SH-SY5Y (cell line): ENCODE measurements at regions not wholly inside any gene's neighbourhood (a gene's known extent, or its start where the extent isn't known, plus 50 kb on each side); places are given as distances from the start of the nearest gene placed in this dataset.

Source experiments
- GATA2 ChIP-seq: IDR thresholded peaks from 2 replicates; pipeline ENCODE4 v1.6.1; 2011; ENCODE audit warnings: mild to moderate bottlenecking, low read depth, low read length
- GATA3 ChIP-seq: IDR thresholded peaks from 2 replicates; pipeline ENCODE4 v1.6.1; 2011; ENCODE audit warnings: low read depth, mild to moderate bottlenecking, low read length, moderate library complexity

GRCh38 chr18:40249390-40250080 is 1705.5 kb upstream of the PIK3C3 start:
- TF ChIP-seq GATA2 (no peak), GATA3 (no peak)

GRCh38 chr18:40243607-40244006 is 1711.4 kb upstream of the PIK3C3 start:
- TF ChIP-seq GATA3: no peak
- TF ChIP-seq GATA2: no peak

GRCh38 chr18:40235836-40236235 is 1719.2 kb upstream of the PIK3C3 start:
- no peak for TF ChIP-seq GATA2
- no peak for TF ChIP-seq GATA3

- TF ChIP-seq GATA2: no peak
- no peak for TF ChIP-seq GATA3
These were observed 1719.7 kb upstream of the PIK3C3 start for GRCh38 chr18:40235323-40235722.

- TF ChIP-seq GATA2 (no peak), GATA3 (no peak)
These were observed 1721.0 kb upstream of the PIK3C3 start for GRCh38 chr18:40233931-40234616.

GRCh38 chr18:40222776-40223175 is 1732.3 kb upstream of the PIK3C3 start:
- TF ChIP-seq GATA2 (no peak), GATA3 (no peak)

GRCh38 chr18:40216856-40217255 is 1738.2 kb upstream of the PIK3C3 start:
- TF ChIP-seq GATA2: no peak
- TF ChIP-seq GATA3: no peak

- TF ChIP-seq GATA2 (no peak), GATA3 (no peak)
These were observed 1739.1 kb upstream of the PIK3C3 start for GRCh38 chr18:40215979-40216378.

- TF ChIP-seq GATA3 (no peak), GATA2 (no peak)
These were observed 1744.3 kb upstream of the PIK3C3 start for GRCh38 chr18:40210696-40211095.

- TF ChIP-seq GATA2: no peak
- TF ChIP-seq GATA3: no peak
These were observed 1746.1 kb upstream of the PIK3C3 start for GRCh38 chr18:40208958-40209357.

- TF ChIP-seq GATA2 (no peak), GATA3 (no peak)
These were observed 1757.3 kb upstream of the PIK3C3 start for GRCh38 chr18:40197711-40198110.

GRCh38 chr18:40186677-40187076 is 1768.4 kb upstream of the PIK3C3 start:
- TF ChIP-seq GATA3 (no peak), GATA2 (no peak)

- no peak for TF ChIP-seq GATA2
- TF ChIP-seq GATA3: no peak
These were observed 1775.1 kb upstream of the PIK3C3 start for GRCh38 chr18:40179729-40180461.

GRCh38 chr18:40168026-40168425 is 1787.0 kb upstream of the PIK3C3 start:
- no peak for TF ChIP-seq GATA3

- no peak for TF ChIP-seq GATA3
- TF ChIP-seq GATA2: no peak
These were observed 1791.8 kb upstream of the PIK3C3 start for GRCh38 chr18:40163254-40163653.
